ENCODE measurements at regions not wholly inside any gene's neighbourhood (a gene's known extent, or its start where the extent isn't known, plus 50 kb on each side); places are given as distances from the start of the nearest gene placed in this dataset.

DNA sequence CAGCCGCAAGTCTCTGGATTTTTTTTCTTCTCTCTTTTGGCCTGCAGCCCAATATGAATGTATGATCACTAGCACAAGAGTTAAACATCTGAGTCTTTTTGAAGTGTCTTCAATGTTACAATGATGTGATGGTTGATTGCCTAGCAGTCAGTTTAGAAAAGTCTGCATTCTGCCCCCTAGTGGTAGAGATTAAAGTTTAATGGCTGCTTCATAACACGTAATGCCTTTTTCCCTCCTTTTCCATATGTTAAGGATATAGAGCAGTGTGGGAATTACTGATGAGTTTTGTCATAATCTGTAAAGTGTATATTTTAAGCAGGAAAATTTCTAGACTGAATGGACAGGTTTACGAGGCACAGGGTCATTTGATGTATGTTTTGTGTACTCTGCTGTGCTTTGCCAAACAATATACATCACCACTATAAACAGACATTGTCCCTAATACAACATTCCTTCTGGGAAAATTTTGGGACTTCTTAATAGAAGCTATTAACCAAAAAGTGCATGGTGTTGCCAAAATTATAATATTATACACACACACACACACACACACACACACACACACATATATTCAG, 1038.5 kb upstream of the NR2F2 start:
- TF ChIP-seq, protein P1, sequence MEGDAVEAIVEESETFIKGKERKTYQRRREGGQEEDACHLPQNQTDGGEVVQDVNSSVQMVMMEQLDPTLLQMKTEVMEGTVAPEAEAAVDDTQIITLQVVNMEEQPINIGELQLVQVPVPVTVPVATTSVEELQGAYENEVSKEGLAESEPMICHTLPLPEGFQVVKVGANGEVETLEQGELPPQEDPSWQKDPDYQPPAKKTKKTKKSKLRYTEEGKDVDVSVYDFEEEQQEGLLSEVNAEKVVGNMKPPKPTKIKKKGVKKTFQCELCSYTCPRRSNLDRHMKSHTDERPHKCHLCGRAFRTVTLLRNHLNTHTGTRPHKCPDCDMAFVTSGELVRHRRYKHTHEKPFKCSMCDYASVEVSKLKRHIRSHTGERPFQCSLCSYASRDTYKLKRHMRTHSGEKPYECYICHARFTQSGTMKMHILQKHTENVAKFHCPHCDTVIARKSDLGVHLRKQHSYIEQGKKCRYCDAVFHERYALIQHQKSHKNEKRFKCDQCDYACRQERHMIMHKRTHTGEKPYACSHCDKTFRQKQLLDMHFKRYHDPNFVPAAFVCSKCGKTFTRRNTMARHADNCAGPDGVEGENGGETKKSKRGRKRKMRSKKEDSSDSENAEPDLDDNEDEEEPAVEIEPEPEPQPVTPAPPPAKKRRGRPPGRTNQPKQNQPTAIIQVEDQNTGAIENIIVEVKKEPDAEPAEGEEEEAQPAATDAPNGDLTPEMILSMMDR (IDR thresholded peaks at IDR 0.05) = peak in 5 of 6 experiments; percentile 34 to 71 (median 51)
- TF ChIP-seq POLR2A (IDR thresholded peaks at IDR 0.05) = no peak
